ENCODE measurements at regions not wholly inside any gene's neighbourhood (a gene's known extent, or its start where the extent isn't known, plus 50 kb on each side); places are given as distances from the start of the nearest gene placed in this dataset.

GRCh38 chr13:99104396-99104795, 96.3 kb upstream of the UBAC2 start:
- Mint-ChIP-seq H3K4me3 (no peak overlapping the region), H3K27ac (no peak overlapping the region), H3K4me1 (peaks cover 9% of the 10 kb centered on the region), H3K36me3 (no peaks in the 10 kb centered on the region), H3K9me3 (no peaks in the 10 kb centered on the region), H3K27me3 (ENCODE audit: low read depth) (no peaks in the 10 kb centered on the region; the same call in 1 of the 2 replicates)
- no peak for TF ChIP-seq FOXP4 (CRISPR knock-in tag; IDR thresholded peaks at IDR 0.05)
- no peak for TF ChIP-seq ATF6 (CRISPR knock-in tag; IDR thresholded peaks at IDR 0.05)
- TF ChIP-seq FOXP1 (CRISPR knock-in tag; IDR thresholded peaks at IDR 0.05; ENCODE audit: borderline replicate concordance) = no peak
- peak; percentile 51 for TF ChIP-seq NFYB (CRISPR knock-in tag; conservative IDR thresholded peaks at IDR 0.05; ENCODE audit: low read depth)
- TF ChIP-seq, protein P1, sequence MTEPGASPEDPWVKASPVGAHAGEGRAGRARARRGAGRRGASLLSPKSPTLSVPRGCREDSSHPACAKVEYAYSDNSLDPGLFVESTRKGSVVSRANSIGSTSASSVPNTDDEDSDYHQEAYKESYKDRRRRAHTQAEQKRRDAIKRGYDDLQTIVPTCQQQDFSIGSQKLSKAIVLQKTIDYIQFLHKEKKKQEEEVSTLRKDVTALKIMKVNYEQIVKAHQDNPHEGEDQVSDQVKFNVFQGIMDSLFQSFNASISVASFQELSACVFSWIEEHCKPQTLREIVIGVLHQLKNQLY (CRISPR knock-in tag; IDR thresholded peaks at IDR 0.05) = no peak
- no peak for TF ChIP-seq USF2 (CRISPR knock-in tag; IDR thresholded peaks at IDR 0.05)
- TF ChIP-seq CREB1 (CRISPR knock-in tag; IDR thresholded peaks at IDR 0.05) = no peak
- DNase-seq (ENCODE audit: low spot score) (no peak), ATAC-seq (no peak)
- ChIA-PET CTCF (no interaction called here), POLR2A (no interaction called here)

GRCh38 chr13:99105160-99105559, 95.5 kb upstream of the UBAC2 start:
- Mint-ChIP-seq H3K27me3 (ENCODE audit: low read depth) (no peaks in the 10 kb centered on the region; the same call in 1 of the 2 replicates), H3K27ac (no peak overlapping the region), H3K9me3 (no peaks in the 10 kb centered on the region), H3K4me3 (no peak overlapping the region), H3K36me3 (no peaks in the 10 kb centered on the region), H3K4me1 (peaks cover 9% of the 10 kb centered on the region)
- POLR2A ChIA-PET = no interaction called here
- CTCF ChIA-PET = no interaction called here
- no peak for DNase-seq (ENCODE audit: low spot score)
- TF ChIP-seq SMAD4 (CRISPR knock-in tag; IDR thresholded peaks at IDR 0.05) (no peak), ESRRA (CRISPR knock-in tag; IDR thresholded peaks at IDR 0.05; ENCODE audit: borderline replicate concordance) (no peak), KAT7 (CRISPR knock-in tag; IDR thresholded peaks at IDR 0.05; ENCODE audit: borderline replicate concordance) (no peak), ATF1 (CRISPR knock-in tag; IDR thresholded peaks at IDR 0.05) (no peak)
- no peak for ATAC-seq

- ATAC-seq (no peak), DNase-seq (ENCODE audit: low spot score) (no peak)
- ChIA-PET CTCF (no interaction called here), POLR2A (no interaction called here)
- no peaks in the 10 kb centered on the region for H3K9me3 Mint-ChIP-seq
- no peak overlapping the region for H3K4me3 Mint-ChIP-seq
- H3K27me3 Mint-ChIP-seq (ENCODE audit: low read depth) = peaks cover 8% of the 10 kb centered on the region
- H3K27ac Mint-ChIP-seq = no peak overlapping the region
- peaks cover 16% of the 10 kb centered on the region for H3K4me1 Mint-ChIP-seq
- H3K36me3 Mint-ChIP-seq = no peaks in the 10 kb centered on the region
- TF ChIP-seq ELF4 (CRISPR knock-in tag; IDR thresholded peaks at IDR 0.05; ENCODE audit: low read depth) = no peak
- TF ChIP-seq, protein P2, sequence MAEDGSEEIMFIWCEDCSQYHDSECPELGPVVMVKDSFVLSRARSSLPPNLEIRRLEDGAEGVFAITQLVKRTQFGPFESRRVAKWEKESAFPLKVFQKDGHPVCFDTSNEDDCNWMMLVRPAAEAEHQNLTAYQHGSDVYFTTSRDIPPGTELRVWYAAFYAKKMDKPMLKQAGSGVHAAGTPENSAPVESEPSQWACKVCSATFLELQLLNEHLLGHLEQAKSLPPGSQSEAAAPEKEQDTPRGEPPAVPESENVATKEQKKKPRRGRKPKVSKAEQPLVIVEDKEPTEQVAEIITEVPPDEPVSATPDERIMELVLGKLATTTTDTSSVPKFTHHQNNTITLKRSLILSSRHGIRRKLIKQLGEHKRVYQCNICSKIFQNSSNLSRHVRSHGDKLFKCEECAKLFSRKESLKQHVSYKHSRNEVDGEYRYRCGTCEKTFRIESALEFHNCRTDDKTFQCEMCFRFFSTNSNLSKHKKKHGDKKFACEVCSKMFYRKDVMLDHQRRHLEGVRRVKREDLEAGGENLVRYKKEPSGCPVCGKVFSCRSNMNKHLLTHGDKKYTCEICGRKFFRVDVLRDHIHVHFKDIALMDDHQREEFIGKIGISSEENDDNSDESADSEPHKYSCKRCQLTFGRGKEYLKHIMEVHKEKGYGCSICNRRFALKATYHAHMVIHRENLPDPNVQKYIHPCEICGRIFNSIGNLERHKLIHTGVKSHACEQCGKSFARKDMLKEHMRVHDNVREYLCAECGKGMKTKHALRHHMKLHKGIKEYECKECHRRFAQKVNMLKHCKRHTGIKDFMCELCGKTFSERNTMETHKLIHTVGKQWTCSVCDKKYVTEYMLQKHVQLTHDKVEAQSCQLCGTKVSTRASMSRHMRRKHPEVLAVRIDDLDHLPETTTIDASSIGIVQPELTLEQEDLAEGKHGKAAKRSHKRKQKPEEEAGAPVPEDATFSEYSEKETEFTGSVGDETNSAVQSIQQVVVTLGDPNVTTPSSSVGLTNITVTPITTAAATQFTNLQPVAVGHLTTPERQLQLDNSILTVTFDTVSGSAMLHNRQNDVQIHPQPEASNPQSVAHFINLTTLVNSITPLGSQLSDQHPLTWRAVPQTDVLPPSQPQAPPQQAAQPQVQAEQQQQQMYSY (CRISPR knock-in tag; IDR thresholded peaks at IDR 0.05) = no peak
- TF ChIP-seq, protein P3, sequence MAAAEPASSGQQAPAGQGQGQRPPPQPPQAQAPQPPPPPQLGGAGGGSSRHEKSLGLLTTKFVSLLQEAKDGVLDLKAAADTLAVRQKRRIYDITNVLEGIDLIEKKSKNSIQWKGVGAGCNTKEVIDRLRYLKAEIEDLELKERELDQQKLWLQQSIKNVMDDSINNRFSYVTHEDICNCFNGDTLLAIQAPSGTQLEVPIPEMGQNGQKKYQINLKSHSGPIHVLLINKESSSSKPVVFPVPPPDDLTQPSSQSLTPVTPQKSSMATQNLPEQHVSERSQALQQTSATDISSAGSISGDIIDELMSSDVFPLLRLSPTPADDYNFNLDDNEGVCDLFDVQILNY (CRISPR knock-in tag; IDR thresholded peaks at IDR 0.05) = no peak
- TF ChIP-seq, protein P4, sequence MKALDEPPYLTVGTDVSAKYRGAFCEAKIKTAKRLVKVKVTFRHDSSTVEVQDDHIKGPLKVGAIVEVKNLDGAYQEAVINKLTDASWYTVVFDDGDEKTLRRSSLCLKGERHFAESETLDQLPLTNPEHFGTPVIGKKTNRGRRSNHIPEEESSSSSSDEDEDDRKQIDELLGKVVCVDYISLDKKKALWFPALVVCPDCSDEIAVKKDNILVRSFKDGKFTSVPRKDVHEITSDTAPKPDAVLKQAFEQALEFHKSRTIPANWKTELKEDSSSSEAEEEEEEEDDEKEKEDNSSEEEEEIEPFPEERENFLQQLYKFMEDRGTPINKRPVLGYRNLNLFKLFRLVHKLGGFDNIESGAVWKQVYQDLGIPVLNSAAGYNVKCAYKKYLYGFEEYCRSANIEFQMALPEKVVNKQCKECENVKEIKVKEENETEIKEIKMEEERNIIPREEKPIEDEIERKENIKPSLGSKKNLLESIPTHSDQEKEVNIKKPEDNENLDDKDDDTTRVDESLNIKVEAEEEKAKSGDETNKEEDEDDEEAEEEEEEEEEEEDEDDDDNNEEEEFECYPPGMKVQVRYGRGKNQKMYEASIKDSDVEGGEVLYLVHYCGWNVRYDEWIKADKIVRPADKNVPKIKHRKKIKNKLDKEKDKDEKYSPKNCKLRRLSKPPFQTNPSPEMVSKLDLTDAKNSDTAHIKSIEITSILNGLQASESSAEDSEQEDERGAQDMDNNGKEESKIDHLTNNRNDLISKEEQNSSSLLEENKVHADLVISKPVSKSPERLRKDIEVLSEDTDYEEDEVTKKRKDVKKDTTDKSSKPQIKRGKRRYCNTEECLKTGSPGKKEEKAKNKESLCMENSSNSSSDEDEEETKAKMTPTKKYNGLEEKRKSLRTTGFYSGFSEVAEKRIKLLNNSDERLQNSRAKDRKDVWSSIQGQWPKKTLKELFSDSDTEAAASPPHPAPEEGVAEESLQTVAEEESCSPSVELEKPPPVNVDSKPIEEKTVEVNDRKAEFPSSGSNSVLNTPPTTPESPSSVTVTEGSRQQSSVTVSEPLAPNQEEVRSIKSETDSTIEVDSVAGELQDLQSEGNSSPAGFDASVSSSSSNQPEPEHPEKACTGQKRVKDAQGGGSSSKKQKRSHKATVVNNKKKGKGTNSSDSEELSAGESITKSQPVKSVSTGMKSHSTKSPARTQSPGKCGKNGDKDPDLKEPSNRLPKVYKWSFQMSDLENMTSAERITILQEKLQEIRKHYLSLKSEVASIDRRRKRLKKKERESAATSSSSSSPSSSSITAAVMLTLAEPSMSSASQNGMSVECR (CRISPR knock-in tag; IDR thresholded peaks at IDR 0.05; ENCODE audit: borderline replicate concordance) = no peak
- no peak for TF ChIP-seq MXD4 (CRISPR knock-in tag; IDR thresholded peaks at IDR 0.05; ENCODE audit: borderline replicate concordance)
- no peak for TF ChIP-seq SMAD3 (CRISPR knock-in tag; IDR thresholded peaks at IDR 0.05; ENCODE audit: borderline replicate concordance)
- no peak for TF ChIP-seq FOXJ3 (CRISPR knock-in tag; IDR thresholded peaks at IDR 0.05; ENCODE audit: borderline replicate concordance)
These were observed 87.3 kb upstream of the UBAC2 start for GRCh38 chr13:99113351-99113750.

Data from WTC11 (cell line).